Spleen (tissue), 11 donors: ENCODE measurements at regions not wholly inside any gene's neighbourhood (a gene's known extent, or its start where the extent isn't known, plus 50 kb on each side); places are given as distances from the start of the nearest gene placed in this dataset.

Source experiments
- DNase-seq: peaks from one replicate; pipeline ENCODE4 v3.0.0-alpha.2; 2020
- H3K27ac ChIP-seq, 8 donors: fragments of 200-600 bp; sonication (generic) in 7 of 8; 1 replicate in 4 of 8; 2 replicates in 4 of 8; pipeline versions ENCODE4 v1.5.0 to v1.8.0; 2016 to 2021; ENCODE audit warnings: inconsistent platforms in 4 of 8, mild to moderate bottlenecking in 4 of 8, moderate library complexity in 1 of 8
- H3K27me3 ChIP-seq, 7 donors: fragments of 200-600 bp; sonication (generic) in 6 of 7; replicated peaks in 1 of 7; 1 replicate in 4 of 7; 2 replicates in 3 of 7; pipeline versions ENCODE4 v1.5.0 to v1.8.0; 2016 to 2021; ENCODE audit warnings: inconsistent platforms in 3 of 7, mild to moderate bottlenecking in 1 of 7
- H3K36me3 ChIP-seq, 6 donors: fragments of 200-600 bp; sonication (generic) in 5 of 6; 1 replicate in 4 of 6; 2 replicates in 2 of 6; pipeline versions ENCODE4 v1.5.0 to v1.8.0; 2016 to 2021; ENCODE audit warnings: inconsistent platforms in 2 of 6
- H3K4me1 ChIP-seq, 6 donors: fragments of 200-600 bp; sonication (generic) in 5 of 6; 1 replicate in 3 of 6; 2 replicates in 3 of 6; pipeline versions ENCODE4 v1.5.0 to v1.8.0; 2016 to 2021; ENCODE audit warnings: inconsistent platforms in 3 of 6
- H3K4me3 ChIP-seq, 8 donors: fragments of 200-600 bp; sonication (generic) in 7 of 8; 1 replicate in 4 of 8; 2 replicates in 4 of 8; pipeline versions ENCODE4 v1.5.0 to v1.8.0; 2016 to 2021; ENCODE audit warnings: inconsistent platforms in 4 of 8, mild to moderate bottlenecking in 4 of 8, moderate library complexity in 2 of 8
- H3K9me3 ChIP-seq, 8 donors: fragments of 200-600 bp; sonication (generic) in 7 of 8; 1 replicate in 4 of 8; 2 replicates in 4 of 8; pipeline versions ENCODE4 v1.5.0 to v1.8.0; 2016 to 2021; ENCODE audit warnings: inconsistent platforms in 4 of 8
- CTCF ChIP-seq, 11 experiments: fragments of 200-600 bp in 7 of 11; fragments of 450-650 bp in 4 of 11; sonication (generic) in 4 of 11; IDR thresholded peaks in 8 of 11; conservative IDR thresholded peaks in 3 of 11; 1 replicate in 7 of 11; 2 replicates in 4 of 11; pipeline versions ENCODE4 v1.4.0 to v1.8.0; 2016 to 2021; ENCODE audit warnings: antibody characterized with exemption in 11 of 11, inconsistent platforms in 4 of 11, mild to moderate bottlenecking in 1 of 11
- POLR2A ChIP-seq, 3 donors: fragments of 450-650 bp; IDR thresholded peaks; one replicate each; pipeline ENCODE4 v1.5.1; 2017; ENCODE audit warnings: antibody characterized with exemption in 3 of 3, mild to moderate bottlenecking in 1 of 3
- POLR2AphosphoS5 ChIP-seq, 3 donors: sonication (generic); formaldehyde crosslinking; IDR thresholded peaks; one replicate each; pipeline ENCODE4 v1.5.1; 2017; ENCODE audit warnings: antibody characterized with exemption in 3 of 3
- WGBS, 5 donors: extraction: QIAGEN DNeasy Blood & Tissue Kit in 3 of 5; methylation state at CpG; one replicate each; pipeline versions ENCODE4 v1.1.5 to v1.1.7; 2013 to 2018; 5-methylcytosine and 5-hydroxymethylcytosine counted together
- intact Hi-C: fragments of 100-400 bp; cut with DNase I; formaldehyde crosslinking; loops from one replicate; pipeline ENCODE4 v1.15.0; 2023; ENCODE audit warnings: low total_unique reads
- donor health status: healthy with polysubstance abuse.
- donor health status: DM: no; HTN: no; CAD: no; lungs with moderate emphysema.
- donor health status: DM: no; HTN: no; CAD: no.
- donor health status: Bipolar disorder and iron deficiency.
- donor health status: healthy.
- donor health status: DM: no; HTN: no; CAD: no.
- donor health status: DM: yes; HTN: yes; CAD: no.

- 53 to 86% (median 72%) methylated on average over 1 of the region's 1 CpG for WGBS, 5 donors
- no peak for TF ChIP-seq POLR2AphosphoS5 (IDR thresholded peaks at IDR 0.05)
- no peak for TF ChIP-seq POLR2A (IDR thresholded peaks at IDR 0.05)
- no peak for TF ChIP-seq CTCF (IDR thresholded peaks at IDR 0.05 in 8 of 11, conservative IDR thresholded peaks at IDR 0.05 in 3 of 11)
- Histone ChIP-seq H3K27me3 (no peaks in the 10 kb centered on the region), H3K9me3 (no peaks in the 10 kb centered on the region), H3K4me3 (no peak overlapping the region), H3K36me3 (no peaks in the 10 kb centered on the region), H3K27ac (no peak overlapping the region), H3K4me1 (peaks cover 0 to 4% (median 0%) of the 10 kb centered on the region in 6 donors)
- no peak for DNase-seq
- intact Hi-C loops = no loop called here
Measured at GRCh38 chr3:23099021-23099420, 104.1 kb upstream of the UBE2E2 start.

DNA sequence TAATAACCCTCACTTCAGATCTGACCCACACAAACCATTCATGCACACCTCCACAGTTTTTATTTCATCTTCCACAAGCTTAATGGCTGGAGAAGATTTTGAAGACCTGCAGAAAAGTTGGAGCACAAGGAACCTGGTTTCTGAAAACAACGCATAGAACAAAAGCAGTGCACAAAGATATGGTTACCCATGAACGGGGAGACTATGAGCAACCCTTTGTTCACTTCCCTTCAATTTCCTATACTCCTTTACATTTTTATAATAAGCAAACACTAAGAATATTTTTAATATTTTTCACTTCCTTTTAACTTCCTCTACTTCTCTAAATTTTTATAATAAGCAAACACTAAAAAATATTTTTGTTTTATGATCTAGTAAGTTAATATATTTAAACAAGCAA is 103.5 kb upstream of the UBE2E2 start:
- intact Hi-C loops = no loop called here

GRCh38 chr3:23100106-23100505 is 103.0 kb upstream of the UBE2E2 start:
- 81 to 96% (median 91%) methylated on average over 9 of the region's 9 CpGs for WGBS, 5 donors
- DNase-seq = no peak
- intact Hi-C loops = no loop called here
- H3K4me3 ChIP-seq = no peak overlapping the region
- H3K9me3 ChIP-seq = no peaks in the 10 kb centered on the region
- peaks cover 0 to 4% (median 0%) of the 10 kb centered on the region in 6 donors for H3K4me1 ChIP-seq
- TF ChIP-seq CTCF (IDR thresholded peaks at IDR 0.05 in 8 of 11, conservative IDR thresholded peaks at IDR 0.05 in 3 of 11) (no peak), POLR2A (IDR thresholded peaks at IDR 0.05) (no peak), POLR2AphosphoS5 (IDR thresholded peaks at IDR 0.05) (no peak)
- no peak overlapping the region for H3K27ac ChIP-seq
- H3K27me3 ChIP-seq = no peaks in the 10 kb centered on the region
- H3K36me3 ChIP-seq = no peaks in the 10 kb centered on the region

More for the DNA sequence above, 103.5 kb upstream of the UBE2E2 start:
- no peak overlapping the region for H3K27ac ChIP-seq
- H3K9me3 ChIP-seq = no peaks in the 10 kb centered on the region
- no peak for DNase-seq
- no peak overlapping the region for H3K4me3 ChIP-seq
- H3K27me3 ChIP-seq = no peaks in the 10 kb centered on the region
- TF ChIP-seq POLR2A (IDR thresholded peaks at IDR 0.05) (no peak), CTCF (IDR thresholded peaks at IDR 0.05 in 8 of 11, conservative IDR thresholded peaks at IDR 0.05 in 3 of 11) (no peak), POLR2AphosphoS5 (IDR thresholded peaks at IDR 0.05) (no peak)
- H3K4me1 ChIP-seq = peaks cover 0 to 4% (median 0%) of the 10 kb centered on the region in 6 donors
- WGBS, 5 donors = 27 to 62% (median 39%) methylated on average over 2 of the region's 2 CpGs
- no peaks in the 10 kb centered on the region for H3K36me3 ChIP-seq

DNA sequence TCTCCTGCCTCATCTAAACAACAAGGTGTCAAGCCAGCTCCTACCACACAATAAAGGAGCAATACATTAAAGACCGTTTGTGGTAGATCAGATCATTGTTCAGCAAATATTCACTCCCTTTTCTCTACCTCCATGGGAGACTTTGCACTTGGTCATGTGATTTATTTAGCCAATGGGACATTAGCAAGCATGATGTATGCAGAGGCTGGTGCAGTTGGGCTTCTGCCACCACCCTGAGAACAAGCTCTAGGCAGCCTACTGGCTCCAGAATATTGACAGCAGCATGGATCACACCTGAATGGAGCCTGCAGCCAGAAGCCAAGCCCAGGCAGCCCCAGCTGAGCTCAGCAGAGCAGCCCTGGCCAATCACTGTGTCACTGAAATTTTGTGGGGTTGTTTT is 99.4 kb upstream of the UBE2E2 start:
- no peaks in the 10 kb centered on the region for H3K27me3 ChIP-seq
- DNase-seq = no peak
- peaks cover 0 to 4% (median 0%) of the 10 kb centered on the region in 6 donors for H3K4me1 ChIP-seq
- no peak overlapping the region for H3K4me3 ChIP-seq
- TF ChIP-seq POLR2AphosphoS5 (IDR thresholded peaks at IDR 0.05) (no peak), CTCF (IDR thresholded peaks at IDR 0.05 in 8 of 11, conservative IDR thresholded peaks at IDR 0.05 in 3 of 11) (no peak)
- no peaks in the 10 kb centered on the region for H3K9me3 ChIP-seq
- intact Hi-C loops = no loop called here
- WGBS, 5 donors = 50 to 92% (median 88%) methylated on average over 1 of the region's 1 CpG
- no peak overlapping the region for H3K27ac ChIP-seq
- H3K36me3 ChIP-seq = no peaks in the 10 kb centered on the region
